ENCODE measurements at regions not wholly inside any gene's neighbourhood (a gene's known extent, or its start where the extent isn't known, plus 50 kb on each side); places are given as distances from the start of the nearest gene placed in this dataset.

GRCh38 chr6:93792746-93793145, 373.4 kb upstream of the EPHA7 start:
- TF ChIP-seq POLR2A (IDR thresholded peaks at IDR 0.05; ENCODE audit: low read depth) (no peak), POLR2AphosphoS5 (IDR thresholded peaks at IDR 0.05) (no peak), EP300 (IDR thresholded peaks at IDR 0.05) (no peak)
- TF ChIP-seq, protein P1, sequence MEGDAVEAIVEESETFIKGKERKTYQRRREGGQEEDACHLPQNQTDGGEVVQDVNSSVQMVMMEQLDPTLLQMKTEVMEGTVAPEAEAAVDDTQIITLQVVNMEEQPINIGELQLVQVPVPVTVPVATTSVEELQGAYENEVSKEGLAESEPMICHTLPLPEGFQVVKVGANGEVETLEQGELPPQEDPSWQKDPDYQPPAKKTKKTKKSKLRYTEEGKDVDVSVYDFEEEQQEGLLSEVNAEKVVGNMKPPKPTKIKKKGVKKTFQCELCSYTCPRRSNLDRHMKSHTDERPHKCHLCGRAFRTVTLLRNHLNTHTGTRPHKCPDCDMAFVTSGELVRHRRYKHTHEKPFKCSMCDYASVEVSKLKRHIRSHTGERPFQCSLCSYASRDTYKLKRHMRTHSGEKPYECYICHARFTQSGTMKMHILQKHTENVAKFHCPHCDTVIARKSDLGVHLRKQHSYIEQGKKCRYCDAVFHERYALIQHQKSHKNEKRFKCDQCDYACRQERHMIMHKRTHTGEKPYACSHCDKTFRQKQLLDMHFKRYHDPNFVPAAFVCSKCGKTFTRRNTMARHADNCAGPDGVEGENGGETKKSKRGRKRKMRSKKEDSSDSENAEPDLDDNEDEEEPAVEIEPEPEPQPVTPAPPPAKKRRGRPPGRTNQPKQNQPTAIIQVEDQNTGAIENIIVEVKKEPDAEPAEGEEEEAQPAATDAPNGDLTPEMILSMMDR (IDR thresholded peaks at IDR 0.05): no peak
